Cardiac fibroblast (primary cell): ENCODE measurements at regions not wholly inside any gene's neighbourhood (a gene's known extent, or its start where the extent isn't known, plus 50 kb on each side); places are given as distances from the start of the nearest gene placed in this dataset.

Source experiments
- DNase-seq, 2 donors: peaks; one replicate each; pipeline versions ENCODE4 v3.0.0 to v3.0.0-alpha.2; 2010; ENCODE audit warnings: low read depth in 2 of 2
- H3K4me3 ChIP-seq, 2 donors: replicated peaks in 1 of 2; 1 replicate in 1 of 2; 2 replicates in 1 of 2; pipeline ENCODE4 v1.5.1; 2011; ENCODE audit warnings: low read depth in 2 of 2, low read length in 2 of 2, mild to moderate bottlenecking in 2 of 2, moderate library complexity in 1 of 2
- CTCF ChIP-seq: IDR thresholded peaks from one replicate; pipeline ENCODE4 v1.5.1; 2011; ENCODE audit warnings: low read depth, mild to moderate bottlenecking, low read length, inconsistent platforms

DNA sequence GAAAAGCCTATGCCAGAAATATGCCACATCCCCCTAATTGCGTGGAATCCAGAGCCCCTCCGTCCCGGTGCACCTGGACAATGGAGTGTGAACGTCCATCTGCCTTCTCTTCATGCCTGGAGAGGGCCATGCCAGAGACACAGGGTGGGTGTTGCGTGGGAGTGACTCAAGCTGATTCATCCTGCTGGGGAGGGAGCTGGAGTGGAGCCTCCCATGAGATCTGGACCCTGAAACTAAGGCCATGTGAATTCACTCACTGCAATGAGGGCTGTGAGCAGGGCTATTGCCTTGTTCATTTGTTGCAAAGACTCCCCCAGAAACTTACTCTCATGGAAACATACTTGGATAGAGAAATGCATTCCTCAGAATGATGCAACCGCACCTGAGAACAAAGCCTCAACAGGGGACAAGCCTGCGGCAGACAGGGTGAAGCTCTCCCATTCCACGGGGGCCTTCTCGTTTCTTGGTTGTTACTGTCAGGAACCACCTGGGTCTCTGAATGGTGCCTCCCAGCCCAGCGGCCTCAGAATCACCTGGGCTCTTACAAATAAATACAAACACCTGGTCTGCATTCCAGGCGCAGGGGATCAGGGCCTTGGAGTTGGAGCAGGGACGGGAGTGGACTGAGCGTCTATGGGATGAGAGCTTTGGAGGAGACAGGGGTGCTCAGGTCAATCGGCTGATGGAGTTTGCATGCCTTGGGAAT is 1031.2 kb downstream of the BRD1 start:
- H3K4me3 ChIP-seq, result no peak overlapping the region
- TF ChIP-seq CTCF, result no peak
- no peak for DNase-seq

- H3K4me3 ChIP-seq, result no peak overlapping the region
- DNase-seq, result no peak
- no peak for TF ChIP-seq CTCF
These were observed 1032.0 kb downstream of the BRD1 start for GRCh38 chr22:48795664-48796063.

- no peak overlapping the region for H3K4me3 ChIP-seq
- DNase-seq, result no peak
- no peak for TF ChIP-seq CTCF
These were observed 1032.8 kb downstream of the BRD1 start for GRCh38 chr22:48794906-48795305.

DNA sequence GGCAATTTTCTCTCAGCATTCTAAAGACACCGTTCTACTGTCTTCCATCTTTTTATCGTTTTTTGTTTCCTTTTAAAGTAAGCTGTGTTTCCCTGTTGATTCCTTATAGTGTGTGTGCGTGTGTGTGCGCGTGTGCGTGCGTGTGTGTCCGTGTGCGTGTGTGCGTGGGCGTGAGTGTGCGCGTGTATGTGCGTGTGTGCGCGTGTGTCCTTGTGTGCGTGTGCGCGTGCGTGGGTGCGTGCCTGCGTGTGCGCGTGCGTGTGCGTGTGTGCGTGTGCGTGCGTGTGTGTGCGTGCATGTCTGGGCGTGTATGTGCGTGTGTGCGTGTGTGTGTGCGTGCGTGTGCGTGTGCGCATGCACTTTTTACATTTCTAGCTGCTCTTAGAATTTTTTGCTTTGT is 1033.7 kb downstream of the BRD1 start:
- no peak for DNase-seq
- H3K4me3 ChIP-seq, result no peak overlapping the region
- no peak for TF ChIP-seq CTCF

DNA sequence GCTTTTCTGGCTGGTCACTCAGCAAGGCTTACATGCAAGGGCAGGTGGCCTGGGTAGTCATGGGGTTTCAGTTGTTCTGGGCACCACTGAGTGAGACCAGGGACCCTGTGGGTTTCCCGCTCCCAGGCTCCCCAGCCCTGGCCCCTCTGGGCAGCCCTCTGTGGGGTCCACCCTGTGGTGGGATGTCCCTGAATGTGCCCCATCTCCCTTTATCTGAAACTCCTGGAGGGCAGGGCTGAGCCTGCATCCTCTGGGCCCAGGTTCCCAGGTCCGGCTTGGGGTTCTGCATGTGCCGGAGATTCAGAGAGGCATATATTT is 1041.0 kb downstream of the BRD1 start:
- H3K4me3 ChIP-seq, result no peak overlapping the region
- no peak for DNase-seq
- TF ChIP-seq CTCF, result no peak

GRCh38 chr22:48785792-48786678 is 1041.6 kb downstream of the BRD1 start:
- no peak for TF ChIP-seq CTCF
- DNase-seq, result no peak
- no peak overlapping the region for H3K4me3 ChIP-seq
